NCI-H345 (cell line): ENCODE measurements at regions not wholly inside any gene's neighbourhood (a gene's known extent, or its start where the extent isn't known, plus 50 kb on each side); places are given as distances from the start of the nearest gene placed in this dataset.

ENCODE experiments used
- DNase-seq: peaks from one replicate; lab custom pipeline; 2025; lab: John Stamatoyannopoulos, UW

DNA sequence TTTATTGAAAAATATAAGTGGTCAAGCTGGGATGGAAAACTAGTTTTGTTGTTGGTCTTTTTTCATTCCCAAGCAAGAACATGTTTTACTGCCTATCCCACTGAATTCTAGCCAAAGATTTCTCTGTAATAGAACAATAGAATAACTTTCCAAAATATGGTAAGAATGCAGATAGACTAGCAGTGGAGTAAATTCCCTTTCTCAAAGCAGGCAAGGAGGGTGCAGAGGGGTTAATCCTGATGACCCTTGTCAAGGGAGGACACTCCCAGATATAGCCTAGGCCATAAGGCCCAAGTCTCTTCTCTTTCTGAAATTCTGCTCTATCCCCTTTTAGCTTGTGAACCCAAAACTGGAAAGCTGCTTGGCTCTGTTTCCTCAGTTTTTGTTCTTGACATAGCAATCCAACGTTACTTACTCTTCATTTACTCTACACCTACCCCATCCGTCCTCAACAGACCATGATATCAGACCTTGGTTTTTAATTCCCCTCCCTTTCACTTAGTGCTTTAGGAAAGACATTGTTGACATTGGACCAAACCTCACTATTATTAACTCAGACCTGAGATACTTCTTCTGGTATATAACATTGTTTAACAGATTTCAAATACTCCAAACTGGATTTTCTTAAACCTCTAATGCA is 453.6 kb upstream of the THBS1 start:
- no peak for DNase-seq

GRCh38 chr15:39127925-39128617 is 452.8 kb upstream of the THBS1 start:
- peak; percentile 29 for DNase-seq

DNA sequence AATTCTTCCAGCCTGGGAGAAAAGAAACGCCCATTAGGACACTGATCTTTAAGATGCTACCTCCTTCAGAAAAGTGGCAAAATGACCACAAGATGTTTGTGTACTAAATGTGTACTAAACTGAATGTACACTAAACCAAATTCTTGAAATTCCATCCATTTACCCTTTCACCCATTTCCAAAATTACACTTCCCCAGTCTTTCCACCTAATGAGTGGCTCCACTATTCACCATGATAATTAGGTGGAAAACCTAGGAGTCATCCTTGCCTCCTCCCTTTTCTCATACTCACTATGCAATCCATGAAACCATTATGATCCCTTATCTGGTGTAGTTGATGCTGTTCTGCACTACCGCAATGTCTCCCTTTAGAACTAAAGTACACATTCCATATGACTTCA is 452.1 kb upstream of the THBS1 start:
- no peak for DNase-seq

DNA sequence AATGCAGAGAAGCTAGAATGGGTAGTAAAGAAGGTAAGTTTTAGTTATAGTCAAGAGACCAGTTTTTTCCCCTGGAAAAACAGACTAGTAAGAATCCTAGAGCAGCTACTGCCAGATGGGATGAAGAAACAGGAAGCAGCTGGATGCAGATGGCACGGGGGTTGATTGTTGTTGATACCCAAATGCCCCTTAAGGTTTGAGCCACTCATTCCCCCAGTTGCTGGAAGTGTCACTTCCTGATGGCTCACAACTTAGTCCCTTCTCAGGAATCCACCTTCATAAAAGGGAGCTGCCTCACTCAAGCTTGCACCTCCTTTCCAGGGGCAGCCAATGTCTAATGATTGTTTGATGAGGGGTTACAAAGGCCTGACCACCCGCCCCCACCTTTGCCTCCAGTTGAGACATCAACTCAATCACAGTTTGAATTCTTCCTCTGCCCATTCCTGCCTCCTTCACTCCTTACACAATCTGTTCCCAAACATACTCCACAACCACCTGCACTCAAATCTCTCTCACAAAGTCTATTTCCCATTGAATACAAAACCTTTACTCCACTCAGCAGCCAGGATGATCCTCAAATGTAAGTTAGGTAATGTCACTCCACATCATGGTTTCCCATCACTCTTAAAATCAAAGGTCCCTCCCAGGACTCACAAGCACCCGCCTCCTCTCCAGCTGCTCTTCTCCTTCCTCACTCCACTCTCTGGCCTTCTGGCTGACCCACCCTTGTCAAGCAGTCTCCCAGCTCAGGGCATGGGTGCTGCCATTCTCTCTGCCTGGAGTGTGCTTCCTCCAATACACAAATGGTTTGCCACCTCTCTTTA is 450.1 kb upstream of the THBS1 start:
- no peak for DNase-seq

- no peak for DNase-seq
These were observed 449.3 kb upstream of the THBS1 start for GRCh38 chr15:39131609-39132008.

- DNase-seq = no peak
These were observed 448.8 kb upstream of the THBS1 start for GRCh38 chr15:39132070-39132469.

- DNase-seq = no peak
These were observed 447.8 kb upstream of the THBS1 start for GRCh38 chr15:39132954-39133600.

DNA sequence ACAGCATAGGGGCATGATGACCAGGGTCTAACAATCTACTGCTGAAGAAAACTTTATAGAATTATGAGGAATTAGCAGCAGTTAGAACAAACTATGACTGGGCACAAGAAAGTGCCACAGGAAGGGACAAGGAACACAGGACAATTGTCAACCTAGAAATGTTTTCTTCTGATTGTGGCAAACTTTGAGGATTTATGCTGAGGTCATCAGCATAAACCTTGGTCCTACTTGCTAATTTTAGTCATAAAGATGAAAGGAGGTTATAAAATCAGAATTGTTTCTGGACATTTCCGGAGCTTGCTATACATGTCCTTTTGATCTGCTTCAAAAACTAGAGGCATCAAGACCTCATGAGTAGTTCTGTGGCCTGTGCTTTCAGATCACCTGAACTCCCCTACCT is 446.6 kb upstream of the THBS1 start:
- no peak for DNase-seq

DNA sequence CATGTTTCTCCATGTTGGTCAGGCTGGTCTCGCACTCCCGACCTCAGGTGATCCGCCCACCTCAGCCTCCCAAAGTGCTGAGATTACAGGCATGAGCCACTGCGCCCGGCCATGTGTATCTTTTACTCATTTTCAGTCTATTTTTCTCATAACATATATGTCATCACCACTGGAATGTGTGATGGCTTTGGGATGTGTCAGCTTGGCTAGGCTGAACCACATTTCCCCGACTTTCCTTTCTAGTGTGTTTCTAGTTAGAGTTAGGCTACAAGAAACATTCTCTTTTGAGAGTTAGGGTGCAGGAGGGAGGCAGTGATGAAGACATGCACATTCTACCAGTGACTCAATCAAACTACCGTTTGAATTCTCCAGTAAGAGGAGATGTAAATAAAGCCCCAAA is 444.9 kb upstream of the THBS1 start:
- DNase-seq = no peak

DNA sequence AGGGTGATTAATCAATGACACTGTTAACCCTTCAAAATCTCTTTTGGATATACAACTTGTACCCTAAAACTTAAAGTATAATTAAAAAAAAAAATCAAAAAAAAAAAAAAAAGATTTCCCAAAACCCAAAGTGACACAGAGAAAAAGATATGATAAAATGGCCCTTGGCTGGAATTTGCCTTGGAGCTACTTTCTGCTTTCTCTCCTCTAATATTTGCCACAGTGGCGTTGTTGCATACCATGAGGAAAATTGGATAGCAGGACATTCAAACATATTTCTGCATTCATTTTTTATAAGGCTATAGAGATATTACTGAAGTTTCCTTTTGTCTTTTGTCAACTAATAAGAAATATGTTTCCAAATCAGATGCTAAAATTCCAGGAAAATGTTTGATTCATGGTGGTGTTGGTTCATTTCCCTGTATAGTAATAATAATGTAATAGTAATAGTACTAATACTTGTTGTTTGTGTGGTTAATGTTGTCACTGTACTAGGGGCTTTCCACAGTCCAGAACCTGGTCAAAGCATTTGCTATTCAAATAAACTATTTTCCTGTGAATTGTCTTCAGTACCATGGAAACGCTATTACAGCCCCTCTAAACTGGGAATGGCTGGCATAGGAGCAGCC is 441.3 kb upstream of the THBS1 start:
- DNase-seq = no peak

GRCh38 chr15:39140060-39140604 is 440.7 kb upstream of the THBS1 start:
- DNase-seq = no peak

DNA sequence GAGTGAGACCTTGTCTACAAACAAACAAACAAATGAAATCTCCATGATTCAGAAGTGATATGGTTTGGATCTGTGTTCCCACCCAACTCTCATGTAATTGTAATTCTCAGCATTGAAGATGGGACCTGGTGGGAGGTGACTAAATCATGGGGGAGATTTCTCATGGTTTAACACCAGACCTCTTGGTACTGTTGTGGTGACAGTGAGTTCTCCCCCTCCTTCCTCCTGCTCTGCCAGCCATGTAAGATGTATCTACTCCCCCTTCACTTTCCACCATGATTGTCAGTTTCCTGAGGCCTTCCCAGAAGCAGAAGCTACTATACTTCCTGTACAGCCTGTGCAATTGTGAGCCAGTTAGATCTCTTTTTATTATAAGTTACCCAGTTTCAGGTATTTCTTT is 438.4 kb upstream of the THBS1 start:
- DNase-seq = no peak

- no peak for DNase-seq
These were observed 437.4 kb upstream of the THBS1 start for GRCh38 chr15:39143479-39143878.

DNA sequence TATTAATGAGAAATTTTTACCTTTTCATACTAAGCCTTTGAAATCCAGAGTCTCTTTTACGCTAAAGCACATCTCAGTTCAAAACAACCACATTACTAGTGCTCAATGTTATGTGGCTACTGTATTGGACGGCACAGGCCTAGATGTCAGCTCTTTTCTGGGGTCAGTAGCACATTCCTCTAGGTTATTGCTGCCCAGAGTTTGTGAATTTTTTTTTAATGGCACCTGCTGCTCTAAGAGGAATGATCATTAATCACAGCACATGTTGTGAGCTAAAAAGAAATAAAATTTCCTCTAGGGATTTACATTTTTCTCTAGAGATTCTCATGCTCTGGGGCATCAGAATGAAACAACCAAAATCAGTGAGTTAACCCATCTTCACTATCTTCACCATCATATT is 436.8 kb upstream of the THBS1 start:
- no peak for DNase-seq

DNA sequence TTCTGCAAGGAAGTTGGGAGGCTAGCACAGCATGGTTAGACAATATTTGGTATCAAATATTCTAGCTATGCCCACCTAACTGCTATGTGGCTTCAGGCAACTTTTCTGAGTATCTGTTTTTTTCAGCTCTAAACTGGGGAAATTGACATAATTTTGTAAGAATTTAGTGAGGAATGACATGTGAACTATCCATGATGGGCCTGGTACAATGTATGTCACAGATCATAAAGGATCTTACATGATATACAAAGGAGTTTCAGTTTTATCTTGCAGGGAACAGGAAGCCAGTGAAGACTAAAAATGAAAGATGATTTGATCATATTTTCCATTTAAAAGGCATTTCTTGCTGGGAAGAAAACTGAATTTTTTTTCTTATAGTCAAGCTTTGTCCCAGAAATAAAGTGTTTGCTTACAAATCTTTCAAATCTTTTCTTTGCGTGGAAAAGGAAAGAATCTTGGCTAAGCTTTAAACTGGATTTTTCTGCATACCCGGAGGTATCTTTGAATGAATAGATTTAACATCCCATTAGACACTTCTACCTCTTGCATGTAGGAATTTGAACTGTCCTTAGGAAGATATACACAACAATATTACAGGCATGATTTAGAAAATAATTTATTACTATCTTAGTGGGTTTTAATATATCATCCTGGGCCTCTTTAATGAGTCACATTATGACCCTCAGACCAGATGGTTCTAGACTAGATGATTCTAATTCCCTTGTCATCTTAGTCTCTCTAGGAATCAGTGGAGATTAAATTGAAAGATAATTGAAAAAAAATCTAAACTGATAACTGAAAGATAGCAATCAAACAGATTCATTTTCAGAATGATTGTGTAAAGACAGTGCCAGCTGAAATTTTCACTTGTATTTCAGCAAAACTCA is 436.0 kb upstream of the THBS1 start:
- no peak for DNase-seq

- no peak for DNase-seq
These were observed 434.8 kb upstream of the THBS1 start for GRCh38 chr15:39145854-39146625.

GRCh38 chr15:39149636-39150150 is 431.2 kb upstream of the THBS1 start:
- DNase-seq = no peak

DNA sequence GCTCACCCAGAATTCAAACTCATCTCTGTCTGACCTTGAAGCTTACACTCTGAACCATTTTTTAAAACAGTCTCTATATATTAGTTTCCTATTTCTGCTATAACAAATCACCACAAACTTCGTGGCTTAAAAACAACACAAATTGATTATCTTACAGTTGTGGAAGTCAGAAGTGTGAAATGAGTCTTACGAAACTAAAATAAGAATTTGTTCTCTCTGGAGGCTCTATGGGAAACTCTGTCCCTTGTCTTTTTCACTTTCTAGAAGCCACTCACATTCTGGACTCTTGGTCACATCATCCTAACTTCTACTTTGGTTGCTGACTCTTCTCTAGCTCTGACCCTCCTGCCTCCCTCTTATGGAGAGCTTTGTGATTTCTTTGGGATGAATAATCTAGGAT is 429.3 kb upstream of the THBS1 start:
- no peak for DNase-seq

- no peak for DNase-seq
These were observed 427.7 kb upstream of the THBS1 start for GRCh38 chr15:39153058-39153714.
